SU-DHL-6 (cell line): ENCODE measurements at regions not wholly inside any gene's neighbourhood (a gene's known extent, or its start where the extent isn't known, plus 50 kb on each side); places are given as distances from the start of the nearest gene placed in this dataset.

Source experiments
- H2AFZ ChIP-seq: fragments of 200-600 bp; sonication (generic); 2 replicates; pipeline ENCODE4 v1.6.1; 2014; ENCODE audit warnings: low read depth, mild to moderate bottlenecking, moderate library complexity, mixed read lengths, antibody characterized with exemption, low read length; ENCODE audit not compliant: severe bottlenecking
- H3F3A ChIP-seq: fragments of 200-600 bp; shearing (Covaris generic); 2 replicates; pipeline ENCODE4 v1.6.0; 2016; ENCODE audit warnings: antibody characterized with exemption, mild to moderate bottlenecking; ENCODE audit not compliant: insufficient read depth
- H3K27ac ChIP-seq: fragments of 200-600 bp; sonication (generic); 2 replicates; pipeline ENCODE4 v1.5.1; 2016; ENCODE audit warnings: low read depth, mild to moderate bottlenecking, low read length, moderate library complexity, mixed read lengths
- H3K27me3 ChIP-seq: fragments of 200-600 bp; sonication (generic), shearing (Covaris generic); 2 replicates; pipeline ENCODE4 v1.6.0; 2014; ENCODE audit warnings: mild to moderate bottlenecking, low read length
- H3K36me3 ChIP-seq: fragments of 200-600 bp; sonication (generic); 2 replicates; pipeline ENCODE4 v1.6.1; 2014; ENCODE audit warnings: mild to moderate bottlenecking, low read length, mixed read lengths
- H3K4me2 ChIP-seq: fragments of 300-600, 200-600 bp; shearing (Covaris generic), sonication (generic); 2 replicates; pipeline ENCODE4 v1.6.0; 2014; ENCODE audit warnings: low read length, low read depth, mild to moderate bottlenecking; ENCODE audit not compliant: poor library complexity, severe bottlenecking
- H3K4me3 ChIP-seq: fragments of 200-600 bp; sonication (generic); 2 replicates; pipeline ENCODE4 v1.5.1; 2014; ENCODE audit warnings: antibody characterized with exemption, low read length, mild to moderate bottlenecking, mixed read lengths; ENCODE audit not compliant: insufficient read depth, poor library complexity, severe bottlenecking
- H3K79me2 ChIP-seq: fragments of 200-600 bp; sonication (generic); 2 replicates; pipeline ENCODE4 v1.6.1; 2014; ENCODE audit warnings: mild to moderate bottlenecking, low read length, moderate library complexity; ENCODE audit not compliant: insufficient read depth
- H3K9ac ChIP-seq: fragments of 200-600 bp; sonication (generic); 2 replicates; pipeline ENCODE4 v1.7.0; 2014; ENCODE audit warnings: mild to moderate bottlenecking, low read length
- H3K9me2 ChIP-seq: fragments of 200-600 bp; sonication (generic); replicated peaks from 2 replicates; pipeline ENCODE4 v1.6.1; 2014; ENCODE audit warnings: low read length; ENCODE audit not compliant: insufficient read depth
- H3K9me3 ChIP-seq: fragments of 200-600 bp; sonication (generic); 2 replicates; pipeline ENCODE4 v1.6.1; 2014; ENCODE audit warnings: low read length, mixed read lengths; ENCODE audit not compliant: insufficient read depth
- H4K20me1 ChIP-seq: fragments of 200-600 bp; sonication (generic); 2 replicates; pipeline ENCODE4 v1.6.1; 2014; ENCODE audit warnings: low read depth, mild to moderate bottlenecking, antibody characterized with exemption, low read length, moderate library complexity, mixed read lengths
- CTCF ChIP-seq: fragments of 200-600 bp; sonication (generic); IDR thresholded peaks from one replicate; pipeline ENCODE4 v1.5.1; 2017; ENCODE audit warnings: antibody characterized with exemption, mild to moderate bottlenecking, low read length, moderate library complexity; ENCODE audit not compliant: insufficient read depth, poor library complexity, severe bottlenecking
- EZH2phosphoT487 ChIP-seq: fragments of 200-600 bp; sonication (generic), shearing (Covaris generic); conservative IDR thresholded peaks from 2 replicates; pipeline ENCODE4 v1.6.1; 2018; ENCODE audit warnings: mild to moderate bottlenecking, antibody characterized with exemption, low read length, moderate library complexity, mixed read lengths

DNA sequence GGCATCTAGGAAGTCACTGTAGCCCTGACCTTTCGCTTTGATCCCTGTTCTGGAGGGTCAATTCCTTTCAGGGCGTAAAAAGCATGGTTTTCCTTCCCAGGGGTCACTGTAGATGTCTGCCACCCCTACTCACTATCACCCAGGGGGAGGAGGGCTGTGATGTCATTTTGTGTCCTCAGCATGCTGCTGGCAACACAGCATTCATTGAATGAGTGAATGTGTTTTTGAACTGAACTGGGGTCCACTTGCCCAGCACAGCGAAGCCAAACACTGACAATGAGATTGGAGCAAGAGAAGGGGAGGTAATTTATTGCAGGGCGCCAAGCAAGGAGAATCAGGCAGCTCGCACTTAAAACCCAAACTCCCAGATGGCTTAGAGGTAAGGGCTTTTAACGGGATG, 78.2 kb upstream of the PGBD5 start:
- TF ChIP-seq EZH2phosphoT487 (no peak), CTCF (no peak)

GRCh38 chr1:230503726-230504125, 77.6 kb upstream of the PGBD5 start:
- Histone ChIP-seq H3K27me3 (no peaks in the 10 kb centered on the region), H3K9ac (no peak overlapping the region)
- no peak for TF ChIP-seq CTCF
- no peak for TF ChIP-seq EZH2phosphoT487

More for the DNA sequence above, 78.2 kb upstream of the PGBD5 start:
- H3F3A ChIP-seq: no peaks in the 10 kb centered on the region
- H3K9ac ChIP-seq: no peak overlapping the region
- H3K9me3 ChIP-seq: no peaks in the 10 kb centered on the region
- no peak overlapping the region for H3K4me2 ChIP-seq
- no peaks in the 10 kb centered on the region for H3K79me2 ChIP-seq
- no peak overlapping the region for H2AFZ ChIP-seq
- H4K20me1 ChIP-seq: no peaks in the 10 kb centered on the region
- H3K27ac ChIP-seq: no peak overlapping the region
- no peak overlapping the region for H3K4me3 ChIP-seq
- no peaks in the 10 kb centered on the region for H3K27me3 ChIP-seq
- H3K36me3 ChIP-seq: no peaks in the 10 kb centered on the region
- H3K9me2 ChIP-seq: no peaks in the 10 kb centered on the region

GRCh38 chr1:230502996-230503395, 76.9 kb upstream of the PGBD5 start:
- H3K79me2 ChIP-seq: no peaks in the 10 kb centered on the region
- H3K9me3 ChIP-seq: no peaks in the 10 kb centered on the region
- no peaks in the 10 kb centered on the region for H3K9me2 ChIP-seq
- H3F3A ChIP-seq: no peaks in the 10 kb centered on the region
- H3K4me3 ChIP-seq: no peak overlapping the region
- H2AFZ ChIP-seq: no peak overlapping the region
- no peak overlapping the region for H3K9ac ChIP-seq
- no peak overlapping the region for H3K4me2 ChIP-seq
- no peaks in the 10 kb centered on the region for H4K20me1 ChIP-seq
- no peaks in the 10 kb centered on the region for H3K36me3 ChIP-seq
- TF ChIP-seq CTCF: no peak
- no peak for TF ChIP-seq EZH2phosphoT487
- no peak overlapping the region for H3K27ac ChIP-seq
- H3K27me3 ChIP-seq: no peaks in the 10 kb centered on the region

More at GRCh38 chr1:230503726-230504125, 77.6 kb upstream of the PGBD5 start:
- no peaks in the 10 kb centered on the region for H3K9me2 ChIP-seq
- H3K4me3 ChIP-seq: no peak overlapping the region
- no peak overlapping the region for H3K4me2 ChIP-seq
- H4K20me1 ChIP-seq: no peaks in the 10 kb centered on the region
- no peaks in the 10 kb centered on the region for H3K9me3 ChIP-seq
- H3F3A ChIP-seq: no peaks in the 10 kb centered on the region
- H3K36me3 ChIP-seq: no peaks in the 10 kb centered on the region
- H3K79me2 ChIP-seq: no peaks in the 10 kb centered on the region
- no peak overlapping the region for H2AFZ ChIP-seq
- no peak overlapping the region for H3K27ac ChIP-seq

DNA sequence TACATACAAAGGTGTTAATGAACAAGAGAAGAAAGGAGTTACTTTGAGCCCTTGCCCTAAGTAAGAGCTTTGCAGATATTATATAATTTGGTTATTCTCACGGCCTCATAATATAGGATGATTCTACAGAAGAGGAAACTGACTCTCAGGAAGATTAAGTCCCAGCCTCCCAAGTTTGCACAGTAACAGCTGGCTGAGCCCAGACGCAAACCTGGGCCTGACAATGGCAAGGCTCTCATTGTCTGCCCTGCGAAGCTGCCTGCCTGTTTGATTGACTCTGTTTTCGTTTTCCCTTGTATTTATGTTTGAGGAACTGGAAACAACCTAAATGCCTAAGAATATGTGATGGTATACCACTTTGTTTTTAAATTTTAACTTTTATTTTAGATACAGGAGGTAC, 76.2 kb upstream of the PGBD5 start:
- Histone ChIP-seq H4K20me1 (no peaks in the 10 kb centered on the region), H3K9ac (no peak overlapping the region)

More for the DNA sequence above, 76.2 kb upstream of the PGBD5 start:
- H3K27ac ChIP-seq: no peak overlapping the region
- no peaks in the 10 kb centered on the region for H3K36me3 ChIP-seq
- TF ChIP-seq CTCF: no peak
- no peak for TF ChIP-seq EZH2phosphoT487
- H3K9me3 ChIP-seq: no peaks in the 10 kb centered on the region
- no peak overlapping the region for H3K4me2 ChIP-seq
- no peaks in the 10 kb centered on the region for H3F3A ChIP-seq
- H2AFZ ChIP-seq: no peak overlapping the region
- H3K9me2 ChIP-seq: no peaks in the 10 kb centered on the region
- H3K79me2 ChIP-seq: no peaks in the 10 kb centered on the region
- no peak overlapping the region for H3K4me3 ChIP-seq
- no peaks in the 10 kb centered on the region for H3K27me3 ChIP-seq
